Stimulated activated CD4-positive, alpha-beta T cell treated with anti-CD3 and anti-CD28 coated beads, Interleukin-15, amount 100 ng/mL, for 48 hours (primary cell): ENCODE measurements at regions not wholly inside any gene's neighbourhood (a gene's known extent, or its start where the extent isn't known, plus 50 kb on each side); places are given as distances from the start of the nearest gene placed in this dataset.
"Not testable (repeated sequence)": the region's sequence is repeated elsewhere in the genome, so short reads cannot be mapped to it uniquely, and the experiment has no call there.

Experiments used
- DNase-seq, 2 donors: peaks; one replicate each; pipeline ENCODE4 v3.0.0-alpha.2; 2020; ENCODE audit warnings: low read depth in 2 of 2

- DNase-seq: not testable (repeated sequence)
Observed at GRCh38 chr13:109702030-109702597, 84.3 kb downstream of the IRS2 start.

DNA sequence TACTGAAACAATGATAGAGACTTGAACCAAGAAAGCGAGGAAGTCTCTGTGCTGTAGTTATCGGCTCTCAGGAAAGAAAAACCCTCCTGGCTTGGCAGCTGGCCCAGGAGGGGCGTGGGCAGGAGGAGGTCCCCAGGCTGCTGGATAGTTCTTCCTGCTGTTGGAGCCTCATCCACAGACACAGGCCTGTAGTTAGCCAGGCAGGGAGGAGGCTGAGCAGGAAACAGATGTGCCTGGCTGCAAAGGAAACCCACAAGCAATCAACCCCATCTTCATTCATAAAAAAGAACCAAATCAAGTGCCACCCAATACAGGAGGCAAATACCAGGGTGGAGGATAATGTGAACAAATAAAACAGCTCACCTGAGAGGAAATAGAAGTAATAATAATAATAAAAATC is 86.2 kb downstream of the IRS2 start:
- no peak for DNase-seq

DNA sequence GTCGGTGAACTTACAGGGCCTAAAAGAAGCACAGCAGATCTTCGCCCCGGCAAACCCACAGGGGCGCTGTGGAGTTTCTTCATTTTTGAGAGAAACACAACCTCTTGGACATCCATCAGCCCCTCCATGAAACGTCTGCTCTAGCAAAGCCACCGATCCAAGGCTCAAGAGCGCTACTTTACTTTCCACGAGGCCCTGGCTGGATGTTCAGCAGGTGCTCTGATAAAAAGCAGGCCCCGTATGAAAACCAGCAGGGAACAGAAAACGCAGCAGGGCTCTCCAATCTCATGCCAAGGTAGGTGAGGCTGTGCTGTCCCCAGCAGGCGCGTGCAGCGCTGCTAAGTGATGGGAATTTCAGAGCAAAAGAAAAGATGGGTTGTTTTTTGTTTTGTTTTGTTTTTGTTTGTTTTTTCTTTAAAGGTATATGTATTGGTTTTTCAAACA is 86.7 kb downstream of the IRS2 start:
- no peak for DNase-seq

DNA sequence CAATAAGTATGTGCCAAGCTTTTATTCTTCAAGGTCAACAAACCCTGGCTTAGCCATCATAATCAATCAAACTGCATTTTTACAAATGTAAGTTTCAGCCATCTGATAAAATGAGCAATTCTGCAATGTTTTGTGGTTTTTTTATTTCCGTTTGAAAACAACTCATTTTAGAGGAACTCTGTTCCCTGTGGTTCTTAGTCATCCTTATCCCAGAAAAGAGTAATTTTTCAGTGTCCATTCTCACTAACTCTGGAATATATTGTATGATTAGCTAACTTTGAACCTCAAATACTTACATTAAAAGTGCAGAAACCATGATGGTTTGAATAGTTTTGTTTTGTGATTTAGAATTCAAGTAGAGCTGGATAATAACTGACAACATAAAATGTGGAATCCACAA is 87.6 kb downstream of the IRS2 start:
- no peak for DNase-seq

DNA sequence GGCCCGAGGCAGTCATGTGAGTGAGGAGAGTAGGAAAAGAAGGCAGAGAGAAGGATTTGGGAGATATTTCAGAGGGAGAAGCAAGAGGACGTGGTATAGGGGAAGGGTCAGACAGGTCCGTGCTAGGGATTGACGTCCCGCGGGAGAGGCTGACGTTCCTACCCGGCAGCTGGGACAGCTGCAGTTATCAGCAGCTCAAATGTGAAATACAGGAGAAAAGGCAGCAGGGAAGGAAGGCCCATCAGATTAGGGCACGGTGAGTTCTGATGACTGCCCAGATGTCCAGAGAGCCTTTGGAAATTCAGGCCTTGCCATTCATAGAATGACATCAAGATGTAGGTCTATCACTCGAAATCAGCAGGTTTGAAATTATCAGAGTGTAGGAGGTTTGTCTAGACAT is 88.4 kb downstream of the IRS2 start:
- DNase-seq: no peak

GRCh38 chr13:109695402-109696190 is 90.8 kb downstream of the IRS2 start:
- DNase-seq: no peak

DNA sequence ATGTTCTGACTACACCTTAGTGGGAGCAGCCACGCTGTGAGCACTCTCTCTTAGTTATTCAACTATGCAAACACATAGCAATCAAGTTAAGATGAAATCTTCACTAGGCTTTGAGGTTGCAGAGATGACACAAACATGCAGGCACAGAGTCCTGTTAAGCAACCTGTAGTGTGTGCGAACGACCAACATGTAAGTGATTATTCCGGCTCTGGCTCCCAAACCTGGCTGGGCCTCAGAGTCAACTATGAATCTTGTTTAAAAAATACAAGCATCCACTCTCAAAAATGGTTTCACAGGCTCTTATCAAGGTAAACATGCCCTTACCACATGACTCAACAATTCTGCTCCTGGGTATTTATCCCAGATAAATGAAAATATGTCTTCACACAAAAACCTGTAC is 91.4 kb downstream of the IRS2 start:
- no peak for DNase-seq

- DNase-seq: no peak
Observed at GRCh38 chr13:109693213-109693612, 93.2 kb downstream of the IRS2 start.

- DNase-seq: no peak
Observed at GRCh38 chr13:109691689-109692088, 94.7 kb downstream of the IRS2 start.

DNA sequence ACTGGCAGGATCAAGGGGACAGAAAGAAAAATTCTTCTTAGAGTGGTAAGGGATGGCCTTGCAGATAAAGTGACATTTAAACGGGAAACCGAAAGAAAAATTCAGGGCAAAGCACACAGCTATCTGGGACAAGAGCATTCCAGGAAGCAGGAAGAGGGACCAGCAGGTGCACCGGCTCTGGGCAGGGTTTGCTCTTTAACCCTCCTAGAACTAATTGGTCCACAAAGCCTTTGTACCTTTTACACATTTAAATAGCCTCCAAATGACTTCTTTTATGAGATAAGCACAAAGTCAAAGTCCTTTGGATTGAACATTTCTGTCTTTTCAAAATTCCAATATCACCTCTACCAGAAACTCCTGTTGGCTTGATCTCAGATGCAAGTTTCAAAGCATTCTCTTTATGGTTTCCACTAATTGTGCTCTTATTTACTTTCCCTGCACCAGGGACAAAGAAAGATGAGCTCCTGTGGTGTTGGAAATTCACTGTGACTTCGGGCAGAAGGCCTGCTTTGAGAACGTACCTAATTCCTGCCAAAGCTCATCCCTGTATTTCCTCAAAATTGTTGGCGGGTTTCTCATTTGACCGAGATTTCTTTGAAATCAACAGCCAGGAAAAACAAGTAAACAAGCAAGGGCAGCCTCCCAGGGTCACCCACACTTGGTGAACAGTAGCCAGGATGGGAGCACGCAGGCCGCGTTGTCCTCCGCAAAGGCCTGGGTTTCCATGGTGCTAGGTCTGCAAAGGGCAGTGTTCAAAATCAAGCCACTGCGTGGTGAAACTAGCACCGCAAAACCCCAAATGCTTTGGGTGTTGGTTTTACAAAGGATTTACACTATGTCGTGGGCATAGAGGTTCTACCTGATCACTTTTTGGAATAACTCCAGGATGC is 98.6 kb downstream of the IRS2 start:
- no peak for DNase-seq

- no peak for DNase-seq
Observed at GRCh38 chr13:109685203-109685602, 101.2 kb downstream of the IRS2 start.

GRCh38 chr13:109684824-109685202 is 101.6 kb downstream of the IRS2 start:
- DNase-seq: no peak

- DNase-seq: no peak
Observed at GRCh38 chr13:109684084-109684823, 102.1 kb downstream of the IRS2 start.

DNA sequence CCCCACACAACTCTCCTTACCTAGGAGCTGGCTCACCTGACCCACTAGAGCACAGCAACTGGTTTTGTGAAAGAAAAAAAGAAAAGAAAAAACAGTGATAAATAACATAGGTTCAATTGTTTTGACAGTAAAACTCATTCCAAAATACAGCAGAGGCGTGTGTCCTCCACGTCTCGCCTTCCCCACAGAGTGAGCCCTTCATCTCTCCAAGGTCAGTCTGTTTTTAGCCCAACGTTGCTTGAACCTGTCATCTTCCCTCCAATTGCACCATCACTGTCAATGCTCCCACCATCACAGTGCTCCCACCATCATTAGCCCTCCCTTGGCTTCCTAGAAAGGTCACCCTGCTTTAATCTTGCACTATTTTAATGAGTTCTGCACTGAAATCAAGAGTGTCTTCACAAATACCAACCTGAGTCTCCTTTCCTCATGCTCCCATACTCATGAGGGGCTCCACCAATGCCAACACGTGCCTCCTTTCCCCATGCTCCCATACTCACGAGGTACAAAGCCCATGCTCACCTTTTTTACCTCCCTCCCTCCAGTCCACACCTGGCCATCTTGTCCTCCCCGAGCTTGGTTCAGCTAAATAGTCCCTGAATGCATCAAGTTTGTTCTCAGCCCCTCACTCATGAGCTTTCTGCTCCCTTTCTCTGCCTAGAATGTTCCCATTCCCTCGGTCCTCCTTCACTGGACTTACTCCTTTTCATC is 103.7 kb downstream of the IRS2 start:
- DNase-seq: no peak

- DNase-seq: no peak
Observed at GRCh38 chr13:109680930-109681329, 105.5 kb downstream of the IRS2 start.

DNA sequence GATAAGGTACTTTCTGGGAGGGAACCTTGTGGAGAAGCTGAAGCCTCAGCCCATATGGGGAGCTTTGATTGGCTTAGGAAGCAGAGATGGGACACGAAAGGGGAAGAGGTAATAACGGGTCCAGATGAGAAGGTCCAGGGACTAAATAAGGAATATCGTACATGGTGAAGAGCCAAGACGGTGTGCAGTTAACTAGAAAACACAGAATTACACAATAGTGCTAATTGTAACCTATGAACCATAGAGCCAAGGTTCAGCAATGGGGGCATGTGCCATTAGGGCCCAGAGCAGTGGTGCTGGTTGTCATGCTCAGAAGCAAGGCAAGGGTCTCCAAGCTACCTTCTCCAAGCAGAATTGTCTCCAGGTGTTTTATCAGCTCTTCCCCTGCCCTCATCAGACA is 106.1 kb downstream of the IRS2 start:
- no peak for DNase-seq

- DNase-seq: no peak
Observed at GRCh38 chr13:109678459-109678858, 107.9 kb downstream of the IRS2 start.

DNA sequence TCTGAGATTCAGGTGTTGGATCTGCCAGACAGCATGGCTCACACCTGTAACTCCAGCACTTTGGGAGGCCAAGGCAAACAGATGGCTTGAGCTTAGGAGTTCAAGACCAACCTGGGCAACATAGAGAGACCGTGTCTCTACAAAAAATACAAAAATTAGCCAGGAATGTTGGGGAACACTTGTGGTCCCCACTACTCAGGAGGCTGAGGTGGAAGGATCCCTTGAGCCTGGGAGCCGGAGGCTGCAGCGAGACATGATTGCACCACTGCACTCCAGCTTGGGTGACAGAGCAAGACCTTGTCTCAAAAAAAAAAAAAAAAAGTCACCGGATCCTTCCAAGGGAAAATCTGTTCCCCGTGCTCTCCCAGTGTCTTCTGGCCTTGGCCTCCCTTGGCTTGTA is 109.2 kb downstream of the IRS2 start:
- DNase-seq: no peak

DNA sequence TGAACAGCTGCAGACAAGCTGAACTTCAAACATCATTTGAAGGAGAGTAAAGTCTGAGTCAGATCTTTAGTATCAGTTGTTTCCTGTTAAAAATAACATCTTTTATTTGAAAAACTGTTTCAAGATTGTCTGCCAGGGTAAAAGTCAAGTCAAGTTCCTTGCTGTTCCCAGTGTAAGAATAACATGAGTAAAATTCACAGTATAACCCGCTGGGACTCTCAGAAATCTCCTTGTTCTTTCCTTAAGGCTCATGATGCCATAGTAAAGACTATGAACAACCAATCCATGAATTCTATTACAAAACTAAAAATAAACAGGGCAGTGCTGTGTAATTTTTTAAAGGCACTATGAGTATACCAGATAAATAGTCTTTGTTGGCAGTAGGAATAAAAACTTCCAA is 112.9 kb downstream of the IRS2 start:
- no peak for DNase-seq

GRCh38 chr13:109672545-109672944 is 113.8 kb downstream of the IRS2 start:
- DNase-seq: no peak

- no peak for DNase-seq
Observed at GRCh38 chr13:109671919-109672318, 114.5 kb downstream of the IRS2 start.
